Bone marrow (tissue), 2 donors: ENCODE measurements at regions not wholly inside any gene's neighbourhood (a gene's known extent, or its start where the extent isn't known, plus 50 kb on each side); places are given as distances from the start of the nearest gene placed in this dataset.
"Not testable (repeated sequence)": the region's sequence is repeated elsewhere in the genome, so short reads cannot be mapped to it uniquely, and the experiment has no call there.

Experiments used
- DNase-seq, 2 donors: peaks; one replicate each; lab custom pipeline; 2025; lab: John Stamatoyannopoulos, UW

DNA sequence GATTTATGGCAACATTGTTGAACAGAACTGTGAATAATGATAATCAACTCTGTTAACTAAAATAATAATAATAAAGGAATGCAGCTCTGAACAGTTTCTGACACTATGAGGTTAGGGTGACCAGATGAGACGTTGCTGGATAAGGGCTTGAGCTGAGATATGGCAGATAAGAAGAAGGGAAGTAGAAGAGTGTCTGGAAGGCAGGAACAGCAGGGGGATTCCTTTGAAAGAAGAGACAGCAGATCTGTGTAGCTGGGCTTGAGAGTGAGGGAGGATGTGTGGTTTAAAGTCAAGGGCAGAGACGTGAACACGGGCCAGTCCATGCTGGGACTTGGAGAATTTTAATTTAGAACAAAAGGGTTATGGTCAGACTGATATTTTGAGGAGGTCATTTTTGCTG lies 273.1 kb upstream of the SLC14A2 start:
- no peak for DNase-seq

- no peak for DNase-seq
Measured at GRCh38 chr18:45342653-45343052, 272.6 kb upstream of the SLC14A2 start.

DNA sequence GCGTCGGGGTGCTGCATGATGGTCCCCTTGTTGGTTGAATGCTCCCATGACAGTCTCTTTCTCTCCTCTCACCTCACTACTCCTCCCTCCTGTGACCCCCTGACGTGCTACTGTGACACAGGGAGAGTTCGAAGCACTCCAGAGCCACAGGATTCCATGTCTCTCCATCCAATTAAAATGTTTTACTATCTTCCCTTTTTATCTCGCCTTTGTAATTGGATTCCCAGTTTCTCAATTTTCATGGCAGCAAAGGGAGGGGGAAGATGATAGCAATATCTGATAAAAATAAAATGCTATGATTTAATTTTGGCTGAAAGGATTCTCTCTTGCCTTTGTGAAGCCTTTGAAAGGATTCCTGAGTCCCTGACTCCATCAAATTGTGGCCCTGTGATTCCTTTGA lies 271.9 kb upstream of the SLC14A2 start:
- no peak for DNase-seq

- DNase-seq, result not testable (repeated sequence)
Measured at GRCh38 chr18:45344680-45345079, 270.6 kb upstream of the SLC14A2 start.

GRCh38 chr18:45349019-45349418 lies 266.3 kb upstream of the SLC14A2 start:
- DNase-seq, result no peak

DNA sequence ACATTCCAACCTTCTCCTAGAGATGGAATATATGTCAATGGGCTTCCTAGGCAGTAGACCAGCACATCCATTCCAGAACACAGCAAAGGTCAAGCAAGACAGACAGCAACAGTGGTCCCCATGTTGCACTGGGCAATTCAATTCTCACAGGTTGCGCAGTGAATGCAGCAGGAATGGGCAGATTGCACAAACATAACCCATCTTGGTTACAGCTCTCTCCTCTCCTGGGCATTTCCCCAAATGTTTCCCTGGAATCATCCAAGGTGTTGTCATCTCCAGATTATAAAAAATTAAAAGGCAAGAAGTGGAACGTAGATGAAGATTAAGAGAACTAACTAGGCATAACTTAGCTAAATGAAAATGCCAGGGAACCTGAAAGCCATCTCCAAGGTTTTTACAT lies 265.8 kb upstream of the SLC14A2 start:
- no peak for DNase-seq

DNA sequence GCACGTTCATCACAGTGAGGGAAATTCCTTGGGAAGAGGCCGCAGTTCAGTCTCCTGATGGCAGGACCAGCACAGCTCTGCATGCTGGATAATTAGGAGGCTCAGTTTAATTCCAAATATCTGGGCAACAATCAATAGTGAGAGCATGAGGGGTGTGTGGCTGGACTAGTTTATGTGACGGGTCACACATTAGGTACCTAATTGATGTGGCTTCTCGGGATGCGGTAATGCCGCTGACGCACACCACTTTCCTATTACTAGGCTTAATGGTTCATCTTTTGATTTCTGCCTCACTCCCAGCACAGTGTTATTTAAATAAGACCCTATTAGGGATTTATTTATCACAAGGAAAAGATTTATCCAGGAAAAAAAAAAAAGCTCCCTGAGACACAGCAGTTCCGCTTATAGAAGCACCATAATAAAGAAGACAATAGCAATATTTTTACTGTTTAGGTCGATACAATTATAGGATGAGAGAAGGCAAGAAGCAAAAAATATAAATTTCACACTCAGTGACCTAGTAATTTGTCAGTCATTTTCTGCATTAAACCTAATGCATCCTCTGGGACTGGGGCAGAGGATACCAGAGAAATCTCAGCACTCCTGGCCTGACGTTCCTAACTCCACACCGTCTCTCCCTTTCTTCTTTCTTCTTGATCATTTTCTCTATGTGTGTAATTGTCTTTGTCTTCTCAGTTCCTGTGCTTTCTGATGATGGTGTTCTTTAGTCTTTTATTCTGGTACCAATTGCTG lies 264.7 kb upstream of the SLC14A2 start:
- no peak for DNase-seq

DNA sequence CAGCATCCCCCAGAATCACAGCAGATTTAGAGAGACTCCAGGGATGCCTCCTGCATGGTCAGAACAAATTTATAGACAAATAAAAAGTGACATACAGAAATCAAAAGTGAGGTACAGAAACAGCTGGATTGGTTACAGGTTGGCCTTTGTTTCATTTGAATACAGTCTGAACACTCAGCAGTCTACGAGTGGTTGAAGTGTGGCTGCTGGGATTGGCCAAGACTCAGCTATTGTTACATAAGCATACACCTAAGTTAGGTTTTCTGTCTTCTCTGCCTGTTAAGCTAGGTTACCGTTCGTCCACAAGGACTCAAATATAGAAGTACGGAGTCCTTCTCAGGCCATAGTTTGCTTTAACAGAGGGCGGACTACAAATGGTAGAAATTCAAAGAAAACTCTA lies 262.4 kb upstream of the SLC14A2 start:
- DNase-seq, result no peak

- no peak for DNase-seq
Measured at GRCh38 chr18:45353530-45353929, 261.7 kb upstream of the SLC14A2 start.

- DNase-seq, result no peak
Measured at GRCh38 chr18:45355944-45356520, 259.2 kb upstream of the SLC14A2 start.

DNA sequence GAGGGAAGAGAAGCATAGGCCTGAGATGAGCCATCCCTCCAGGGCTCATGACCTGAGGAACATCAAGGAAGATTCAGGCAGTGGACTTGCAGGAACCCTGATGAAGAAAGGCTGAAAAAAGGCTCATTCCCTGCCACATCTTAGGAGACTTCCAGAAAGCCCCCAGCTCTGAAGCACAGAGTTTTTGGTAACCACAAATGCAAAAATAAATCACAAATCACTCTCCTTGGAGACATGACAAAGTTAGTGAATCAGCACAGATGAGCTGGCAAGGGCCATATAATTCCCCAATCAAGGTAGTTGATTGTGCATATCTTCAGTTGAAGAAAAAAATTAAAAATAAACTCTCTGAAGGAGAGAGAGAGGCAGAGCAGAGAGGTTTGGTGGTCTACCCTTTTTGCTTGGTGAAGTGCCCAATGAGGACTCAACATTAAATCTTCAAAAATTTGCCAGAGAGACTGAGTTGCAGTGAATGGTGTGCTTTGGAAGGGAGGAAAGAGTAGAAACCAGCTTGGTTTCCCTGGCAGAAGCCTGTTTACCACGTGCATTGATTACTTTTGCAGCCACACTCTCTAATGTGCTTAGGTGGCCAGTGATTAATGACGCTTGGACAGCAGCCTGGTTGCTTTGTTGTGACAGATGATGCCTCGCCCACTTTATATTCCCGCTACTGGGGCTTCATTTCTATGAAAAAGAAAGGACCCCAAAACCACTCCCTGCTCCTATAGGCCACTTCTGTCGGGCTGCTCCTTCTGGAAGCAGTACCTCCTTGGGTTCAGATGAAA lies 257.4 kb upstream of the SLC14A2 start:
- no peak for DNase-seq

DNA sequence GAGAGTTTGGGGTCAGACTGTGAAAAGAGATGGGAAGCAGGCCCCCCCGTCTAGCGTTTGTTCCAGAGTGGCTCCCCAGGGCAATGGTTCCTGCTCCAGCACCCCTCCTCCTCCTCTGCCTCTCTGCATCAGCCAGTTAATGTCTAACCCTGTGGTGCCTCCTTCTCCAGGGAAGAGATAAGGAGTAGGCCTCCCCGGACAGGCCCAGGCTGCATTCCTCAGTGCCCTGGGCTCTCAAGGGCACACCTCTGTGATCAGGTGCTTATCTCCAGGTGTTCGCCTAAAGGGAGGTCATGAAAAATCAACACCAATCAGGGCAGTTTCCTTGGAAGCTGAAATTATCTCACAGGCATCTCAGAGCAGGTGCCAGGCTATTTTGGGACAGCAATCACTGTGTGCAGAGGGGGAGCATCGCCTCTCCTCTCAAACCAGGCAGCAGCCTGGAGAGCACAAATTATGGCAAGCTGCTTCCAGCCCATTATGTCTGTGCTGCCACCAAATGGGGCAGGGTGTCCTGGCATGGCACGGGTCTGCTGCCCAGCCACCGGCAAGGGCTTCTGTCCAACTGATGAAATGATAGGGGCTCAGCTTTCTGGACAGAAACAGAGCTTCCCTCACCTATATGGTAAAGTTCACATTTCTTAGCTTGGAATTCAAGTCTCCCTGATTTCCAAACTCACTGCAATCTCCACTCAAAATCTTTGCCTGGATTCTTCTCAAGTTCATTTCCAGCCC lies 255.8 kb upstream of the SLC14A2 start:
- DNase-seq, result no peak

DNA sequence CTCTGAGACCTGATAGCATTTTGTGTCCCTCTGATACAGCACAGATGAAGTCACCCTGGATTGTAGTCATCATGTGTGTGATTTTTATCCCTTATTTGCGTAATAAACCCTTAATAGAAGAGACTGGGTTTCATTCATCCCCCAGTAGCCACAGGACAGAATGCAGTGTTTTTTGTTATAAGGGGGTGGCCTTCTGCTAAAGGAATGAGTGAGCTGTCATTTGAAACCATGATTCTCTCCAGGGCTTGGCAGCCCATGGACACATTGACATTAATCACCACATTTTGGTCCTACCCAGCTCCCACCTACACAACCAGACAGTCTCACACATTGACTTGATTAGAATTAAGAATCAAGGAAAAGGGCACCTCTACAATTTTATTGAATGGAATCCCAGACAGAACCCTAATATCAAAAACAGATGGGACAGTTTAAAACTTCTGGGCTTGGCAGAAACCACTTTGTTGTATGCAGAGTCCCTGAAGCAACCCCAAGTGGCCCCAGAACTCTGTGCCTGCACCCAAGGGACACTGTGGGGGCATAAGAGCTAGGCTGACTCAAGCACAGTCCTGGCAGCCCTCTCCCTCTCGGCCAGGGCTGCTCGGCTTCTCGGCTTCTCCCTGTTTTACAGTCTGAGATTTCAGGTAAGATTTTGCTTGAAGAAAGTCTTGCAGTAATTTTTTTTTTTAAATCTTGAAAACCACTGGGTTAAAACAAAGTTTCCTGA lies 254.0 kb upstream of the SLC14A2 start:
- DNase-seq, result no peak

DNA sequence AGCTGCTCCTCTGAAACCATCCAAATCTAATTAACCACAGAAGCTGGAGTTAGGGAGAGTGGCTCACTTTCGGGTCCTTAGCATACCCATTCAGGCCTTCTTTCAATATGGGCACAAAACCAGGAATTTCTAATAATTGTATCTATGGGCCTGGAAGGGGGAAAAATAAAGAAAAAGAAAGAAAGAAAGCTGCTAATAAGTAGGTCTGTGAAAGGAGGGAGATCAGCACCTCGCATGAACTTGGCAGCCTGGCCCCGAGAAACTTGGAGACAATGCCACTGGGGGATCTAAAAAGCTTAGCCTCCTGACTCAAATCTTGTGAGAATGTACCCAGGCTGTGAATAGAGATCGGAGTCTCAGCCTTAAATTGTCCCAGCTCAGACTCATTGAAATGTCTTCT lies 252.1 kb upstream of the SLC14A2 start:
- no peak for DNase-seq

GRCh38 chr18:45365835-45366234 lies 249.4 kb upstream of the SLC14A2 start:
- no peak for DNase-seq

DNA sequence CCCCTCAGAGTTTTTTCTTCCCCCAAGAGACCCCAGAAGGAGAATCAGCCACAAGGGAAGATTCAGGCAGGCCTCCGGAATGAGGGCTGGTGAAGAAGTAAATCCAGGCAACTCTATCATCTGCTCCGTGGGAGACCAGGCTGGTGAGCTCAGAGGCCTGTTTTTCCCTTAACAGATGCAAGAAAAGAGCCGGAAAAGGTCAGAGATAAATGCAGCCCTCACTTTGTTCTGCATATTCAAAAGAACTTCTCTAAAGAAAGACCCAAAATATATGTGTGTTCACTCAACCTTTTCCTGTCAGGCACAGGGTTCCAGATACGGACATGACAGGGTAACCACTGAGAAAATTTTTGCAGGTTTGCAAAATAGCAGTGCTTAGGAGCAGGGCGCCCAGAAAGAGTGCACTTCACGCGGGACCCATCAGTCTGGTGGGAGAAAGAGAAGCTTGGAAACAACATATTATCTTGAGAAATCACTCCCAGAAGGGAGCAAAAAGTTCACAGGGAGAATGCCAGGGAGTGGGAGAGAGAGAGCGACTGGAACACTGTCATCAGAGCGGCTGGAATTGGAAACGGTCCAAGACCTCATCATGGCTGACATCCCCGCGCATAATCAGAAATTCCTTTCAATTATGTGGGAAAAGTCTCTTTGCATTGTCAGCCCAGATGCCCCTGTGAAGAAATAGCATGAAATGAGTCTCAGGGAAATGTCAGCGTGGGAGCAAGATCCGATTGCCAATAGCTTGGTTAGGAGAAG lies 244.8 kb upstream of the SLC14A2 start:
- DNase-seq, result no peak

DNA sequence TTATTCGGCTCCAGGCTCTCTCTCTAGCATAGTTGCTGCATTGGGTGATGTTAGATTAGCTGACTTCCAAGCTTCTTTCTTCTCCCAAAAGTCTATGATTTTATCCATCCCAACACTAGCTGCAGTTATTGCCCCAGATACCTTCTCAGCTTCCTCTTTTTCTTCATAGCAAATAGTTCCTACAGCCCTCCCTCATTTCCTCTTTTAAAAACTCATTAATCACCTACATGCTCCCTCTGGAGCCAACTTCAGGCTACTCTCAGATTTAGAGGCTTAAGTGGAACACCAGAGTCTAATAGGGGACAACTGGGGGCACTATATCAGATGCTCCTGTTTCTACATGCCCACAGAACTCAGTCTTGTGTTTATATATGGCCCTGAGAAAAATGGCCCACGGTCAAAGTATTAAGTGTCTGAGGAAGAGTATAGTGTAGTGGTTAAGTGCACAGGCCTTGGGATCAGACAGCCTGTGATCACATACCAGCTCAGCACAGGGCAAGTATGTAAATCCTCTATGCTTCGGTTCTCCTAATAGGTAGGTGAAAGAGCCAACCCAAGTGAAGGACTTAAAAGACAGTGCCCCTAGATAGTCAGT lies 241.9 kb upstream of the SLC14A2 start:
- DNase-seq, result peak in 1 of 2 donors; percentile 61

- no peak for DNase-seq
Measured at GRCh38 chr18:45374236-45374635, 241.0 kb upstream of the SLC14A2 start.

DNA sequence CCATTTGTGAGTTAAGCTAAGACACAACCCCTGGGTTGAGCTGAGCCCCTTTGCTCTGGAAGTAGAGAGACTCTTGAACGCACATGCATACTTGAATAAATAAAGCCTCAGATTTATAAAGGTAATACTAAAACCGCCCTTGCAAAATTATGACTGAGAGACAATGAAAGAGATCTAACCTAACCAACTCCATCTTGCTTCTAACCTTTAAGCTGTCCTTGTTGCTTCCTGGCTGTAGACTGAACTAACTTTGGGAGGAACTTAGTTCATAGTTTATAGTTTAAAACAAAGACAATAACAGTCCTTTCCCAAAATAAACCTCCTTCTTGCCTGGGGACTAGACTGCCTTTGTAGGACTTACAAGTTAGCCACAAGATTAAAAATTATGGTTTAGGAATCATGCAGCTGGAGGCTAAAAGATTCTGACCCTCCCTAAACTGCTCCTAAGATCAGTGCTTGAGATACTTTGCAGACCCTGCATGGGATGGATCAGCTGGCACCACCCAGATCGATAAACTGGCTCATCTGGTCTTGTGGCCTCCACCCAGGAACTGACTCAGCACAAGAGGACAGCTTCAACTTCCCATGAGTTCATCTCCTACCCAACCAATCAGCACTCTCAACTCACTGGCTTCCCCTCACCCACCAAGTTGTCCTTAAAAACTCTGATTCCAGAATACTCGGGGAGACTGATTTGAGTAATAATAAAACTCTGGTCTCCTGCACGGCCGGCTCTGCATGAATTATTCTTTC lies 240.2 kb upstream of the SLC14A2 start:
- no peak for DNase-seq

GRCh38 chr18:45376193-45376592 lies 239.1 kb upstream of the SLC14A2 start:
- no peak for DNase-seq
